Cardiac muscle cell (in vitro differentiated cells and primary cell): ENCODE measurements at regions not wholly inside any gene's neighbourhood (a gene's known extent, or its start where the extent isn't known, plus 50 kb on each side); places are given as distances from the start of the nearest gene placed in this dataset.

Source experiments
- DNase-seq, 2 donors: peaks; one replicate each; pipeline versions ENCODE4 v3.0.0 to v3.0.0-alpha.2; 2010 to 2017; ENCODE audit warnings: low read depth in 1 of 2, low spot score in 1 of 2
- H3K27ac ChIP-seq: fragments of 200-600 bp; sonication (generic); 2 replicates; pipeline ENCODE4 v1.5.1; 2016
- H3K27me3 ChIP-seq: fragments of 200-600 bp; sonication (generic); 2 replicates; pipeline ENCODE4 v1.6.0; 2016; ENCODE audit warnings: control low read depth
- H3K36me3 ChIP-seq: fragments of 200-600 bp; sonication (generic); 2 replicates; pipeline ENCODE4 v1.5.1; 2016; ENCODE audit warnings: control low read depth
- H3K4me1 ChIP-seq: fragments of 200-600 bp; sonication (generic); 2 replicates; pipeline ENCODE4 v1.8.1; 2017; ENCODE audit warnings: low read depth, mild to moderate bottlenecking, mixed run types
- H3K4me3 ChIP-seq: fragments of 200-600 bp; sonication (generic); 2 replicates; pipeline ENCODE4 v1.5.1; 2016; ENCODE audit warnings: mild to moderate bottlenecking
- H3K9me3 ChIP-seq: fragments of 200-600 bp; sonication (generic); 2 replicates; pipeline ENCODE4 v1.5.1; 2017; ENCODE audit warnings: low read depth, mild to moderate bottlenecking, control low read depth
- TF ChIP-seq, protein P1 (sequence below): IDR thresholded peaks from 2 replicates; pipeline ENCODE4 v1.5.1; 2012; ENCODE audit warnings: low read depth, mild to moderate bottlenecking, low read length

- Histone ChIP-seq H3K27ac (no peak overlapping the region), H3K4me1 (peaks cover 35% of the 10 kb centered on the region), H3K4me3 (no peak overlapping the region), H3K36me3 (no peaks in the 10 kb centered on the region), H3K27me3 (no peaks in the 10 kb centered on the region), H3K9me3 (no peaks in the 10 kb centered on the region)
- peak in 1 of 2 donors; percentile 51 for DNase-seq
- TF ChIP-seq, protein P1, sequence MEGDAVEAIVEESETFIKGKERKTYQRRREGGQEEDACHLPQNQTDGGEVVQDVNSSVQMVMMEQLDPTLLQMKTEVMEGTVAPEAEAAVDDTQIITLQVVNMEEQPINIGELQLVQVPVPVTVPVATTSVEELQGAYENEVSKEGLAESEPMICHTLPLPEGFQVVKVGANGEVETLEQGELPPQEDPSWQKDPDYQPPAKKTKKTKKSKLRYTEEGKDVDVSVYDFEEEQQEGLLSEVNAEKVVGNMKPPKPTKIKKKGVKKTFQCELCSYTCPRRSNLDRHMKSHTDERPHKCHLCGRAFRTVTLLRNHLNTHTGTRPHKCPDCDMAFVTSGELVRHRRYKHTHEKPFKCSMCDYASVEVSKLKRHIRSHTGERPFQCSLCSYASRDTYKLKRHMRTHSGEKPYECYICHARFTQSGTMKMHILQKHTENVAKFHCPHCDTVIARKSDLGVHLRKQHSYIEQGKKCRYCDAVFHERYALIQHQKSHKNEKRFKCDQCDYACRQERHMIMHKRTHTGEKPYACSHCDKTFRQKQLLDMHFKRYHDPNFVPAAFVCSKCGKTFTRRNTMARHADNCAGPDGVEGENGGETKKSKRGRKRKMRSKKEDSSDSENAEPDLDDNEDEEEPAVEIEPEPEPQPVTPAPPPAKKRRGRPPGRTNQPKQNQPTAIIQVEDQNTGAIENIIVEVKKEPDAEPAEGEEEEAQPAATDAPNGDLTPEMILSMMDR, result no peak
These were observed 287.0 kb upstream of the PLXNA2 start for GRCh38 chr1:208531003-208531750.

DNA sequence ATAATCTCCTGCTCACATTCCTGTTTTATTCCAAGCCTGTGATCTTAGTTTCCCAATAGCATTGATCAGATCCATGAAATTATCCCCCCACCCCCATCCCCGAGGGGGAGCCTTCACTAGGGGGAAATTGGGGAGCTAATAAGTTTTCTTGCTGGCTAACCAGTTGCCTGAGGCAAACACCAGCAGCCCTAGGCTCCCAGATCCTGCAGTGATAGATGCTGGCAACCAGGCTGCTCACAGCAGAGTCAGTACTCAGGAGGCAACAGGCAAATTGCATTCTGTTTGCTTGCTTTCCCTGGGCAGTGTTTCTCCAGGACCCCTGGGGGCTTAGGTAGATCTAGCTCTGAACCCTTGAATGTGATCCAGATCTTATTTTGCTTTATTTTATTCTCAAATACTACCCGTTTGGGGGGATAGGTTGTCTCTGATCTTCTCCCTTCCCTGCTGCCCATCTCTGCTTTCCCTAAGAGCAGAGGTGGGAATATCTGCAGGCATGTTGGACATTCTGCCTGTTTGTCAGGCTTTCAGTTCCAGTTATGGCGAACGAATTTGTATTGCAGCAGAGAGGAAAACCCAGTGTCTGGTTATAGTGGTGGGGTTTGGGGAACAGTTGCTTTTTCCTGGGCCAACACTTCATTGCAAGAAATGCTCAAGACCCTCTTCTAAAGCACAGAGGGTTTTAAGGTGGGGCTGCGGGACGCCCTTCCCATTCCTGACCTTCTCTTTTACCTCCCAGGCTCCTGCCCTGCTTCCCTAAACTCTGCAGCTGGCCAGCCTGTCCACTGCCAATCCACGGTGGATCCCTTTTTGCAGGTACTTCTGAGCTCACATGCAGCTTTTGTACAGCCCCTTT is 289.8 kb upstream of the PLXNA2 start:
- no peaks in the 10 kb centered on the region for H3K27me3 ChIP-seq
- H3K27ac ChIP-seq, result no peak overlapping the region
- no peaks in the 10 kb centered on the region for H3K36me3 ChIP-seq
- H3K4me1 ChIP-seq, result peaks cover 31% of the 10 kb centered on the region
- H3K9me3 ChIP-seq, result no peaks in the 10 kb centered on the region
- no peak for DNase-seq
- H3K4me3 ChIP-seq, result no peak overlapping the region
- TF ChIP-seq, protein P1, result no peak

GRCh38 chr1:208534599-208534897 is 290.4 kb upstream of the PLXNA2 start:
- Histone ChIP-seq H3K36me3 (no peaks in the 10 kb centered on the region), H3K27me3 (no peaks in the 10 kb centered on the region), H3K4me3 (no peak overlapping the region), H3K9me3 (no peaks in the 10 kb centered on the region), H3K27ac (no peak overlapping the region), H3K4me1 (peaks cover 25% of the 10 kb centered on the region)
- TF ChIP-seq, protein P1, result no peak
- no peak for DNase-seq

DNA sequence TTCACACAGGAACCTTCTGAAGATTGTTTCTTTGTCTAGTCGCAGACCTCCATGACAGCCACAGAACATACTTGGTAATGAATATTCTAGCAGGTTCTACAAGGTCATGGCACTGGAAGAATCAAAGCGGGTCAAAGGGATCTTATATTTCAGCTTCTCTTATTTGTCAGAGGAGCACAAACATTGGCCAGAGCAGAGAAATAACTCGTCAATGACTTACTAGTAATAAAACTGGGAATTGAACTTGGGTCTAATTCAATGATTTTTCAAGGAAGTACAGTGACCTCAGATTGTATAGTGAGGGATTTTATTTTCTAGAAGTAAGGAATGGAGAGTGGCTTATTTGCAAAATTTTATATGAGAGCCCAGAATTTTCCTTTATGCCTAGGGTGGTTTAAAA is 290.8 kb upstream of the PLXNA2 start:
- Histone ChIP-seq H3K4me3 (no peak overlapping the region), H3K36me3 (no peaks in the 10 kb centered on the region), H3K27me3 (no peaks in the 10 kb centered on the region), H3K4me1 (peaks cover 25% of the 10 kb centered on the region), H3K9me3 (no peaks in the 10 kb centered on the region), H3K27ac (no peak overlapping the region)
- TF ChIP-seq, protein P1, result no peak
- DNase-seq, result no peak

GRCh38 chr1:208535511-208535910 is 291.3 kb upstream of the PLXNA2 start:
- no peaks in the 10 kb centered on the region for H3K27me3 ChIP-seq
- TF ChIP-seq, protein P1, result no peak
- H3K4me1 ChIP-seq, result peaks cover 25% of the 10 kb centered on the region
- H3K9me3 ChIP-seq, result no peaks in the 10 kb centered on the region
- no peak for DNase-seq
- no peak overlapping the region for H3K4me3 ChIP-seq
- H3K36me3 ChIP-seq, result no peaks in the 10 kb centered on the region
- H3K27ac ChIP-seq, result no peak overlapping the region
